ENCODE measurements at regions not wholly inside any gene's neighbourhood (a gene's known extent, or its start where the extent isn't known, plus 50 kb on each side); places are given as distances from the start of the nearest gene placed in this dataset.

GRCh38 chr6:33911488-33911887 is 107.7 kb upstream of the MLN start:
- CTCF ChIA-PET = no interaction called here
- peaks cover 0 to 4% (median 0%) of the 10 kb centered on the region in 5 experiments for H3K27me3 ChIP-seq (replicated peaks in 2 of 5; ENCODE audit: control insufficient read depth in 4 of 5, insufficient read depth in 5 of 5, low read length in 4 of 5)

GRCh38 chr6:33910594-33910993 is 106.8 kb upstream of the MLN start:
- Histone ChIP-seq H3K36me3 (ENCODE audit: control insufficient read depth in 4 of 4, insufficient read depth in 4 of 4, low read length in 3 of 4) (no peaks in the 10 kb centered on the region), H3K4me1 (ENCODE audit: control extremely low read depth in 1 of 4, control insufficient read depth in 4 of 4, insufficient read depth in 4 of 4, low read length in 3 of 4) (peaks cover 16 to 71% (median 60%) of the 10 kb centered on the region in 4 experiments), H3K9me3 (ENCODE audit: control extremely low read depth in 1 of 5, control insufficient read depth in 4 of 5, insufficient read depth in 2 of 5, low read depth in 1 of 5, low read length in 4 of 5) (no peaks in the 10 kb centered on the region), H3K27me3 (replicated peaks in 2 of 5; ENCODE audit: control insufficient read depth in 4 of 5, insufficient read depth in 5 of 5, low read length in 4 of 5) (peaks cover 0 to 4% (median 0%) of the 10 kb centered on the region in 5 experiments), H3K27ac (ENCODE audit: insufficient read depth in 1 of 2, low read depth in 1 of 2, low read length in 2 of 2, poor library complexity in 1 of 2, severe bottlenecking in 2 of 2) (no peak overlapping the region), H3K4me3 (ENCODE audit: control insufficient read depth in 1 of 7, extremely low read depth in 1 of 7, insufficient read depth in 4 of 7, low read depth in 2 of 7, low read length in 6 of 7) (no peak overlapping the region)
- POLR2A ChIA-PET = no interaction called here
- no peak for DNase-seq
- 99% methylated on average over 5 of the region's 5 CpGs for WGBS (ENCODE audit: insufficient coverage)
- CTCF ChIA-PET = interaction anchor here (1.0 kb wide), 1 partner anchor 50 kb away, joined by 3 read pairs; no protein-coding TSS in a partner anchor

More at GRCh38 chr6:33911488-33911887, 107.7 kb upstream of the MLN start:
- POLR2A ChIA-PET = no interaction called here
- Histone ChIP-seq H3K4me3 (ENCODE audit: control insufficient read depth in 1 of 7, extremely low read depth in 1 of 7, insufficient read depth in 4 of 7, low read depth in 2 of 7, low read length in 6 of 7) (no peak overlapping the region), H3K36me3 (ENCODE audit: control insufficient read depth in 4 of 4, insufficient read depth in 4 of 4, low read length in 3 of 4) (no peaks in the 10 kb centered on the region), H3K27ac (ENCODE audit: insufficient read depth in 1 of 2, low read depth in 1 of 2, low read length in 2 of 2, poor library complexity in 1 of 2, severe bottlenecking in 2 of 2) (no peak overlapping the region), H3K9me3 (ENCODE audit: control extremely low read depth in 1 of 5, control insufficient read depth in 4 of 5, insufficient read depth in 2 of 5, low read depth in 1 of 5, low read length in 4 of 5) (no peaks in the 10 kb centered on the region), H3K4me1 (ENCODE audit: control extremely low read depth in 1 of 4, control insufficient read depth in 4 of 4, insufficient read depth in 4 of 4, low read length in 3 of 4) (peaks cover 12 to 62% (median 51%) of the 10 kb centered on the region in 4 experiments)
- 96% methylated on average over 6 of the region's 6 CpGs for WGBS (ENCODE audit: insufficient coverage)
- no peak for DNase-seq

GRCh38 chr6:33909737-33910136 is 105.9 kb upstream of the MLN start:
- DNase-seq = no peak
- Histone ChIP-seq H3K36me3 (ENCODE audit: control insufficient read depth in 4 of 4, insufficient read depth in 4 of 4, low read length in 3 of 4) (no peaks in the 10 kb centered on the region), H3K4me3 (ENCODE audit: control insufficient read depth in 1 of 7, extremely low read depth in 1 of 7, insufficient read depth in 4 of 7, low read depth in 2 of 7, low read length in 6 of 7) (no peak overlapping the region), H3K27me3 (replicated peaks in 2 of 5; ENCODE audit: control insufficient read depth in 4 of 5, insufficient read depth in 5 of 5, low read length in 4 of 5) (peaks cover 0 to 4% (median 0%) of the 10 kb centered on the region in 5 experiments), H3K4me1 (ENCODE audit: control extremely low read depth in 1 of 4, control insufficient read depth in 4 of 4, insufficient read depth in 4 of 4, low read length in 3 of 4) (peaks cover 11 to 72% (median 61%) of the 10 kb centered on the region in 4 experiments), H3K27ac (ENCODE audit: insufficient read depth in 1 of 2, low read depth in 1 of 2, low read length in 2 of 2, poor library complexity in 1 of 2, severe bottlenecking in 2 of 2) (no peak overlapping the region), H3K9me3 (ENCODE audit: control extremely low read depth in 1 of 5, control insufficient read depth in 4 of 5, insufficient read depth in 2 of 5, low read depth in 1 of 5, low read length in 4 of 5) (no peaks in the 10 kb centered on the region)
- ChIA-PET POLR2A (no interaction called here), CTCF (interaction anchor here (1.0 kb wide), 1 partner anchor 49 kb away, joined by 3 read pairs; no protein-coding TSS in a partner anchor)
- 90% methylated on average over 11 of the region's 11 CpGs for WGBS (ENCODE audit: insufficient coverage)

- no peak for DNase-seq
- no peaks in the 10 kb centered on the region for H3K9me3 ChIP-seq (ENCODE audit: control extremely low read depth in 1 of 5, control insufficient read depth in 4 of 5, insufficient read depth in 2 of 5, low read depth in 1 of 5, low read length in 4 of 5)
- 93% methylated on average over 2 of the region's 4 CpGs for WGBS (ENCODE audit: insufficient coverage)
- ChIA-PET POLR2A (interaction anchor here (0.7 kb wide), 2 partner anchors 579 to 837 kb away, joined by 3 to 5 read pairs; no protein-coding TSS in a partner anchor), CTCF (interaction anchor here (1.1 kb wide), 1 partner anchor 47 kb away, joined by 3 read pairs; no protein-coding TSS in a partner anchor)
- peaks cover 0 to 4% (median 0%) of the 10 kb centered on the region in 5 experiments for H3K27me3 ChIP-seq (replicated peaks in 2 of 5; ENCODE audit: control insufficient read depth in 4 of 5, insufficient read depth in 5 of 5, low read length in 4 of 5)
- H3K4me3 ChIP-seq (ENCODE audit: control insufficient read depth in 1 of 7, extremely low read depth in 1 of 7, insufficient read depth in 4 of 7, low read depth in 2 of 7, low read length in 6 of 7) = no peak overlapping the region
- no peaks in the 10 kb centered on the region for H3K36me3 ChIP-seq (ENCODE audit: control insufficient read depth in 4 of 4, insufficient read depth in 4 of 4, low read length in 3 of 4)
- no peak overlapping the region for H3K27ac ChIP-seq (ENCODE audit: insufficient read depth in 1 of 2, low read depth in 1 of 2, low read length in 2 of 2, poor library complexity in 1 of 2, severe bottlenecking in 2 of 2)
- peaks cover 7 to 75% (median 68%) of the 10 kb centered on the region in 4 experiments for H3K4me1 ChIP-seq (ENCODE audit: control extremely low read depth in 1 of 4, control insufficient read depth in 4 of 4, insufficient read depth in 4 of 4, low read length in 3 of 4)
These were observed 104.2 kb upstream of the MLN start for GRCh38 chr6:33908025-33908424.

GRCh38 chr6:33907227-33907626 is 103.4 kb upstream of the MLN start:
- Histone ChIP-seq H3K36me3 (ENCODE audit: control insufficient read depth in 4 of 4, insufficient read depth in 4 of 4, low read length in 3 of 4) (no peaks in the 10 kb centered on the region), H3K4me1 (ENCODE audit: control extremely low read depth in 1 of 4, control insufficient read depth in 4 of 4, insufficient read depth in 4 of 4, low read length in 3 of 4) (peaks cover 7 to 82% (median 73%) of the 10 kb centered on the region in 4 experiments), H3K4me3 (ENCODE audit: control insufficient read depth in 1 of 7, extremely low read depth in 1 of 7, insufficient read depth in 4 of 7, low read depth in 2 of 7, low read length in 6 of 7) (no peak overlapping the region), H3K27ac (ENCODE audit: insufficient read depth in 1 of 2, low read depth in 1 of 2, low read length in 2 of 2, poor library complexity in 1 of 2, severe bottlenecking in 2 of 2) (no peak overlapping the region), H3K27me3 (replicated peaks in 2 of 5; ENCODE audit: control insufficient read depth in 4 of 5, insufficient read depth in 5 of 5, low read length in 4 of 5) (peaks cover 0 to 3% (median 0%) of the 10 kb centered on the region in 5 experiments), H3K9me3 (ENCODE audit: control extremely low read depth in 1 of 5, control insufficient read depth in 4 of 5, insufficient read depth in 2 of 5, low read depth in 1 of 5, low read length in 4 of 5) (no peaks in the 10 kb centered on the region)
- no peak for DNase-seq
- ChIA-PET CTCF (interaction anchor here (1.1 kb wide), 1 partner anchor 46 kb away, joined by 3 read pairs; no protein-coding TSS in a partner anchor), POLR2A (no interaction called here)
- 72% methylated on average over 5 of the region's 5 CpGs for WGBS (ENCODE audit: insufficient coverage)

GRCh38 chr6:33906439-33906838 is 102.6 kb upstream of the MLN start:
- CTCF ChIA-PET = no interaction called here
- WGBS (ENCODE audit: insufficient coverage) = 90% methylated on average over 9 of the region's 9 CpGs
- H3K4me1 ChIP-seq (ENCODE audit: control extremely low read depth in 1 of 4, control insufficient read depth in 4 of 4, insufficient read depth in 4 of 4, low read length in 3 of 4) = peaks cover 7 to 85% (median 74%) of the 10 kb centered on the region in 4 experiments

GRCh38 chr6:33905071-33905609 is 101.3 kb upstream of the MLN start:
- peak overlapping the region; percentile 71 to 77 for H3K27ac ChIP-seq (ENCODE audit: insufficient read depth in 1 of 2, low read depth in 1 of 2, low read length in 2 of 2, poor library complexity in 1 of 2, severe bottlenecking in 2 of 2)
- DNase-seq = peak; percentile 95 to 100 (median 99)

More at GRCh38 chr6:33906439-33906838, 102.6 kb upstream of the MLN start:
- Histone ChIP-seq H3K4me3 (ENCODE audit: control insufficient read depth in 1 of 7, extremely low read depth in 1 of 7, insufficient read depth in 4 of 7, low read depth in 2 of 7, low read length in 6 of 7) (no peak overlapping the region), H3K27me3 (replicated peaks in 2 of 5; ENCODE audit: control insufficient read depth in 4 of 5, insufficient read depth in 5 of 5, low read length in 4 of 5) (no peaks in the 10 kb centered on the region), H3K27ac (ENCODE audit: insufficient read depth in 1 of 2, low read depth in 1 of 2, low read length in 2 of 2, poor library complexity in 1 of 2, severe bottlenecking in 2 of 2) (no peak overlapping the region), H3K36me3 (ENCODE audit: control insufficient read depth in 4 of 4, insufficient read depth in 4 of 4, low read length in 3 of 4) (no peaks in the 10 kb centered on the region), H3K9me3 (ENCODE audit: control extremely low read depth in 1 of 5, control insufficient read depth in 4 of 5, insufficient read depth in 2 of 5, low read depth in 1 of 5, low read length in 4 of 5) (no peaks in the 10 kb centered on the region)
- POLR2A ChIA-PET = no interaction called here
- no peak for DNase-seq

More at GRCh38 chr6:33905071-33905609, 101.3 kb upstream of the MLN start:
- Histone ChIP-seq H3K27me3 (replicated peaks in 2 of 5; ENCODE audit: control insufficient read depth in 4 of 5, insufficient read depth in 5 of 5, low read length in 4 of 5) (no peaks in the 10 kb centered on the region), H3K36me3 (ENCODE audit: control insufficient read depth in 4 of 4, insufficient read depth in 4 of 4, low read length in 3 of 4) (no peaks in the 10 kb centered on the region), H3K9me3 (ENCODE audit: control extremely low read depth in 1 of 5, control insufficient read depth in 4 of 5, insufficient read depth in 2 of 5, low read depth in 1 of 5, low read length in 4 of 5) (no peaks in the 10 kb centered on the region), H3K4me1 (ENCODE audit: control extremely low read depth in 1 of 4, control insufficient read depth in 4 of 4, insufficient read depth in 4 of 4, low read length in 3 of 4) (peaks cover 7 to 94% (median 74%) of the 10 kb centered on the region in 4 experiments), H3K4me3 (ENCODE audit: control insufficient read depth in 1 of 7, extremely low read depth in 1 of 7, insufficient read depth in 4 of 7, low read depth in 2 of 7, low read length in 6 of 7) (peak overlapping the region in 3 of 7 experiments; percentile 20 to 54 (median 21))
- WGBS (ENCODE audit: insufficient coverage) = 5% methylated on average over 8 of the region's 8 CpGs
- POLR2A ChIA-PET = interaction anchor here (1.3 to 1.6 kb wide), 3 partner anchors 10 to 50 kb away, joined by 6 to 13 read pairs (median 13); no protein-coding TSS in a partner anchor
- CTCF ChIA-PET = interaction anchor here (0.6 to 2.1 kb wide), 10 partner anchors 9 to 166 kb away, joined by 3 to 9 read pairs (median 4); no protein-coding TSS in a partner anchor

Measured in common myeloid progenitor, CD34-positive (primary cell).